GM12875 (cell line): ENCODE measurements at regions not wholly inside any gene's neighbourhood (a gene's known extent, or its start where the extent isn't known, plus 50 kb on each side); places are given as distances from the start of the nearest gene placed in this dataset.

ENCODE experiments used
- H3K4me3 ChIP-seq: one replicate; pipeline ENCODE4 v1.5.1; 2011; ENCODE audit warnings: low read depth, low read length, control low read depth
- CTCF ChIP-seq: IDR thresholded peaks from 2 replicates; pipeline ENCODE4 v1.5.1; 2011; ENCODE audit warnings: low read depth, mild to moderate bottlenecking, control low read depth, inconsistent platforms, low read length, moderate library complexity, borderline replicate concordance; ENCODE audit not compliant: insufficient read depth

GRCh38 chr4:123871341-123871740 is 474.7 kb downstream of the SPRY1 start:
- no peak for TF ChIP-seq CTCF
- H3K4me3 ChIP-seq: no peak overlapping the region

GRCh38 chr4:123874063-123874462 is 477.5 kb downstream of the SPRY1 start:
- TF ChIP-seq CTCF: no peak
- H3K4me3 ChIP-seq: no peak overlapping the region

GRCh38 chr4:123876143-123876542 is 479.5 kb downstream of the SPRY1 start:
- H3K4me3 ChIP-seq: no peak overlapping the region
- no peak for TF ChIP-seq CTCF

- H3K4me3 ChIP-seq: no peak overlapping the region
- TF ChIP-seq CTCF: no peak
These were observed 480.1 kb downstream of the SPRY1 start for GRCh38 chr4:123876671-123877101.

GRCh38 chr4:123877551-123877950 is 481.0 kb downstream of the SPRY1 start:
- no peak overlapping the region for H3K4me3 ChIP-seq
- TF ChIP-seq CTCF: no peak

GRCh38 chr4:123878976-123879375 is 482.4 kb downstream of the SPRY1 start:
- no peak overlapping the region for H3K4me3 ChIP-seq
- no peak for TF ChIP-seq CTCF

GRCh38 chr4:123880631-123881030 is 484.0 kb downstream of the SPRY1 start:
- no peak for TF ChIP-seq CTCF
- H3K4me3 ChIP-seq: no peak overlapping the region
